Endodermal cell (in vitro differentiated cells): ENCODE measurements at regions not wholly inside any gene's neighbourhood (a gene's known extent, or its start where the extent isn't known, plus 50 kb on each side); places are given as distances from the start of the nearest gene placed in this dataset.

ENCODE experiments used
- DNase-seq: peaks from one replicate; pipeline ENCODE4 v3.0.0-alpha.2; 2017
- H3K27ac ChIP-seq: 2 replicates; pipeline ENCODE4 v1.5.1; 2013; ENCODE audit warnings: mild to moderate bottlenecking, low read depth, low read length, moderate library complexity
- H3K27me3 ChIP-seq: 2 replicates; pipeline ENCODE4 v1.6.1; 2013; ENCODE audit warnings: mild to moderate bottlenecking, low read length, moderate library complexity; ENCODE audit not compliant: insufficient read depth, control insufficient read depth, poor library complexity, severe bottlenecking
- H3K36me3 ChIP-seq: 2 replicates; pipeline ENCODE4 v1.7.0; 2013; ENCODE audit warnings: mild to moderate bottlenecking, low read length, moderate library complexity; ENCODE audit not compliant: control insufficient read depth, insufficient read depth
- H3K4me1 ChIP-seq: one replicate; pipeline ENCODE4 v1.7.0; 2013; ENCODE audit warnings: low read length; ENCODE audit not compliant: control insufficient read depth, insufficient read depth
- H3K4me3 ChIP-seq: 2 replicates; pipeline ENCODE4 v1.5.1; 2013; ENCODE audit warnings: mild to moderate bottlenecking, low read length, moderate library complexity
- H3K9ac ChIP-seq: 2 replicates; pipeline ENCODE4 v1.6.1; 2013; ENCODE audit warnings: mild to moderate bottlenecking, low read length, moderate library complexity; ENCODE audit not compliant: poor library complexity, severe bottlenecking; ENCODE audit errors: extremely low read depth
- H3K9me3 ChIP-seq: 2 replicates; pipeline ENCODE4 v1.6.1; 2013; ENCODE audit warnings: mild to moderate bottlenecking, low read length, moderate library complexity; ENCODE audit not compliant: control insufficient read depth
- H3K27ac Mint-ChIP-seq: 2 replicates; pipeline ENCODE4 v1.8.0; 2020; ENCODE audit warnings: mixed read lengths
- H3K27me3 Mint-ChIP-seq: 2 replicates; pipeline ENCODE4 v1.8.0; 2021; ENCODE audit warnings: mild to moderate bottlenecking, mixed read lengths; ENCODE audit not compliant: insufficient read depth
- H3K36me3 Mint-ChIP-seq: 2 replicates; pipeline ENCODE4 v1.8.0; 2020; ENCODE audit warnings: low read depth, mixed read lengths
- H3K4me1 Mint-ChIP-seq: 2 replicates; pipeline ENCODE4 v1.8.0; 2020; ENCODE audit warnings: mixed read lengths
- H3K4me3 Mint-ChIP-seq: 2 replicates; pipeline ENCODE4 v1.8.0; 2020; ENCODE audit warnings: mild to moderate bottlenecking, moderate library complexity, mixed read lengths
- H3K9me3 Mint-ChIP-seq: 2 replicates; pipeline ENCODE4 v1.8.0; 2020; ENCODE audit warnings: mild to moderate bottlenecking, mixed read lengths
- WGBS, 2 experiments: methylation state at CpG; one replicate each; pipeline versions ENCODE4 v1.1.5 to v1.1.7; 2013; ENCODE audit warnings: missing lambda C conversion rate in 2 of 2, mixed read lengths in 1 of 2; ENCODE audit not compliant: insufficient coverage in 1 of 2, insufficient read length in 1 of 2; 5-methylcytosine and 5-hydroxymethylcytosine counted together
- TF ChIP-seq, protein P1 (sequence below): fragments of 200-600 bp; sonication (generic); conservative IDR thresholded peaks from 2 replicates; pipeline ENCODE4 v1.5.0; 2021; ENCODE audit warnings: antibody characterized with exemption, mild to moderate bottlenecking

DNA sequence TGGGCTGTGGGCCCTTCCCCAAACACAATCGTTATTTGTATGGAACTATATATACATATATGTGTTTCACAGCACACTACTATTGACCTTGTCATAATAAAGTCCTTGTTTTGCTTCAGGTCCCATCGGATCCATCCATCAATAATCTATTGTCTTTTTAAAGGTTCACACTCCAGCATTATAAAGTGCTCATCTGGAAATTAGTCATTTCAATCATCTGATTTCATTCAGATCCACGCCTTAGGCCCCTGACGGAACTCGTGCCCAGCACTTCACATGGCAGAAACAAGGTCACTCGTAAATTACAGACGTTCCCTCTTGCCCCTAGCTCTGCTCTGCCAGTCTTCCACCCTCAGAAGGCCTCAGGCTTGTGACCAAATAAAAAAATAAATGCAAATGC is 133.1 kb upstream of the PPP2R2D start:
- Histone ChIP-seq H3K36me3 (no peaks in the 10 kb centered on the region), H3K4me1 (no peaks in the 10 kb centered on the region), H3K9ac (no peak overlapping the region), H3K27ac (no peak overlapping the region), H3K27me3 (no peaks in the 10 kb centered on the region), H3K9me3 (no peaks in the 10 kb centered on the region), H3K4me3 (no peak overlapping the region)
- DNase-seq, result no peak
- peaks cover 2% of the 10 kb centered on the region for H3K27me3 Mint-ChIP-seq
- H3K9me3 Mint-ChIP-seq, result peaks cover 5% of the 10 kb centered on the region
- WGBS, 2 experiments, result 90 to 92% methylated on average over 6 to 7 of the region's 7 CpGs
- TF ChIP-seq, protein P1, sequence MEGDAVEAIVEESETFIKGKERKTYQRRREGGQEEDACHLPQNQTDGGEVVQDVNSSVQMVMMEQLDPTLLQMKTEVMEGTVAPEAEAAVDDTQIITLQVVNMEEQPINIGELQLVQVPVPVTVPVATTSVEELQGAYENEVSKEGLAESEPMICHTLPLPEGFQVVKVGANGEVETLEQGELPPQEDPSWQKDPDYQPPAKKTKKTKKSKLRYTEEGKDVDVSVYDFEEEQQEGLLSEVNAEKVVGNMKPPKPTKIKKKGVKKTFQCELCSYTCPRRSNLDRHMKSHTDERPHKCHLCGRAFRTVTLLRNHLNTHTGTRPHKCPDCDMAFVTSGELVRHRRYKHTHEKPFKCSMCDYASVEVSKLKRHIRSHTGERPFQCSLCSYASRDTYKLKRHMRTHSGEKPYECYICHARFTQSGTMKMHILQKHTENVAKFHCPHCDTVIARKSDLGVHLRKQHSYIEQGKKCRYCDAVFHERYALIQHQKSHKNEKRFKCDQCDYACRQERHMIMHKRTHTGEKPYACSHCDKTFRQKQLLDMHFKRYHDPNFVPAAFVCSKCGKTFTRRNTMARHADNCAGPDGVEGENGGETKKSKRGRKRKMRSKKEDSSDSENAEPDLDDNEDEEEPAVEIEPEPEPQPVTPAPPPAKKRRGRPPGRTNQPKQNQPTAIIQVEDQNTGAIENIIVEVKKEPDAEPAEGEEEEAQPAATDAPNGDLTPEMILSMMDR, result no peak
- H3K36me3 Mint-ChIP-seq, result no peaks in the 10 kb centered on the region
- H3K4me3 Mint-ChIP-seq, result no peak overlapping the region
- H3K27ac Mint-ChIP-seq, result no peak overlapping the region
- peaks cover 6% of the 10 kb centered on the region for H3K4me1 Mint-ChIP-seq

DNA sequence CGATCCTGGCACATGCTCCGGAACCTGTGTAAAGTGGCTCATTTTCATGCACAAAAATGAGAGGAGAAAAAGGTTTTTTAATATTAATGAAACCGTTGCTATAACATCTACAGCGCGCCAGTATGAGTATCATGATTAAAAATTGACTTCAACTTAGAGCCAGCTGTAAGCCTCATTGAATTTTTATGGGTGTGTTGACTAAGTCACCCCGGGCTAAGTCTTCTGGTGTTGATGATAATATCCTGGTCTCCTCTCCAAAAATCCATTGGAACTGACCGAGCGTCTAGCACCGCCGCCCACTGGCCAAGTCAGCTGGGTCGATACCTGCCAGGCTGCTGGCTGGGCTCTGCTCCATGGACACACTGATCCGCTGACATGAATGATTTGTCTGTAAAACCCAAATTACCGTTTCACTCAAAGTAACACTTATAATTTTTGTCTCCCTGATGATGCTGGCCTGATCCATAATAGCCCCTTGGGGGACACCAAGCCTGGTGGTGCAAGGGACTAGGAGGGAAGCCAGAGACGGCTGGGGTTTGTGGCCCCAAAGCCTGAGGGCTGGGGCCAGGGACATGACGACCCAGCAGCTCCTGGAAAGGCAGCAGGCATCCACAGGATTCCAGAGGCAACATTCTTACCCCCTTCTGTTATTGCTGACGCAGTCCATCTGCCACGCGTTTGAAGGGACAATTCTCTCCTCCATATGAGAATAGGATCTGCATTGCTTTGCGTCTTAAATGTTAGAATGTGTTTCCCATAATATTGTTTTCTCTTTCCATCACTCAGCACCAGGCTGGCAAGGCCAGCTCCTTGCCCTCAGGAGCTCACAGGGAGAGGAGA is 131.0 kb upstream of the PPP2R2D start:
- 92 to 93% methylated on average over 13 to 19 of the region's 19 CpGs for WGBS, 2 experiments
- no peak overlapping the region for H3K27ac ChIP-seq
- H3K27me3 ChIP-seq, result no peaks in the 10 kb centered on the region
- TF ChIP-seq, protein P1, result no peak
- H3K9ac ChIP-seq, result no peak overlapping the region
- H3K27me3 Mint-ChIP-seq, result peaks cover 2% of the 10 kb centered on the region
- no peak overlapping the region for H3K4me3 ChIP-seq
- no peaks in the 10 kb centered on the region for H3K36me3 Mint-ChIP-seq
- H3K9me3 ChIP-seq, result no peaks in the 10 kb centered on the region
- peaks cover 2% of the 10 kb centered on the region for H3K9me3 Mint-ChIP-seq
- H3K4me1 ChIP-seq, result no peaks in the 10 kb centered on the region
- no peak overlapping the region for H3K27ac Mint-ChIP-seq
- no peak for DNase-seq
- H3K4me3 Mint-ChIP-seq, result no peak overlapping the region
- no peaks in the 10 kb centered on the region for H3K4me1 Mint-ChIP-seq
- no peaks in the 10 kb centered on the region for H3K36me3 ChIP-seq

DNA sequence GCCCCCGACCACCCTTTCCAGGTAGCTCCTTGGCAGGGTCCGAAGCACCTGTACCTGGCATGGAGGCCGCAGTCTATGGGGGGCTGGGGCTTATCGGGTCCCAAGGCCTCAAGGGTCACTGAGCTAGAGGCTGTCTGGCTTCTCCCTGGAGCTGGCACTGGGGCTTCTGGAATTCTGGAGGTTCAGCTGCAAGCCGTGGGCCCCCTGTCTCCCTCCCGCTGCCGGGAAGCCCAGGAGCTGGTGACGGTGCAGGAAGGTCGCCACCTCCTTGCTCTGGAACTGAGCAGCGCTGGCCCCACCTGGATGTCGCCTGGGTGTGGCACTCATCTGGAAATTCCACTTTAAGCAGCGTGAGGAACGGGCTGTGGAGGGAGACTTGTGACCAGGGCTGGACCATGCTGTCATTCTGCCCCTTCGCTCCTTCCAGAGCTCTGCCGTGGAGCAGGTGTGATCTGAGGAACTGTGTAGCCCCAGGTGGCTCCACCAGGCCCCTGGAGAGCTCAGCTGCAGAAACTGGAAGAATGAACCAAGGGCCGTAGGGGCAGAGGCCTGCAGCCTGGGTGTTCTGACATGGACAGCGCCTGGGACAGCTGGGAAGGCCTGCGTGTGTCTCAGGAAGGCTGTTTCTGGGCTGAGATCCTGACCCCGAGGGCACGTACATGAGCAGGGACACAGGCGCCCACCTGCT is 129.7 kb upstream of the PPP2R2D start:
- no peak overlapping the region for H3K4me3 Mint-ChIP-seq
- H3K27me3 Mint-ChIP-seq, result no peaks in the 10 kb centered on the region
- peaks cover 10% of the 10 kb centered on the region for H3K9me3 Mint-ChIP-seq

More for the DNA sequence above, 129.7 kb upstream of the PPP2R2D start:
- H3K27ac Mint-ChIP-seq, result no peak overlapping the region
- Histone ChIP-seq H3K27me3 (no peaks in the 10 kb centered on the region), H3K9me3 (no peaks in the 10 kb centered on the region), H3K9ac (no peak overlapping the region), H3K4me3 (no peak overlapping the region), H3K27ac (no peak overlapping the region), H3K4me1 (no peaks in the 10 kb centered on the region), H3K36me3 (no peaks in the 10 kb centered on the region)
- H3K4me1 Mint-ChIP-seq, result no peaks in the 10 kb centered on the region
- WGBS, 2 experiments, result 90 to 92% methylated on average over 14 to 21 of the region's 21 CpGs
- peak; percentile 39 for DNase-seq
- TF ChIP-seq, protein P1, result no peak
- no peaks in the 10 kb centered on the region for H3K36me3 Mint-ChIP-seq
